GM21515 (cell line): ENCODE measurements at regions not wholly inside any gene's neighbourhood (a gene's known extent, or its start where the extent isn't known, plus 50 kb on each side); places are given as distances from the start of the nearest gene placed in this dataset.

ENCODE experiments used
- ATAC-seq: cut with Tn5 transposase; IDR thresholded peaks from one replicate; pipeline ENCODE4 v1.9.1; 2021; ENCODE audit not compliant: unreplicated experiment

DNA sequence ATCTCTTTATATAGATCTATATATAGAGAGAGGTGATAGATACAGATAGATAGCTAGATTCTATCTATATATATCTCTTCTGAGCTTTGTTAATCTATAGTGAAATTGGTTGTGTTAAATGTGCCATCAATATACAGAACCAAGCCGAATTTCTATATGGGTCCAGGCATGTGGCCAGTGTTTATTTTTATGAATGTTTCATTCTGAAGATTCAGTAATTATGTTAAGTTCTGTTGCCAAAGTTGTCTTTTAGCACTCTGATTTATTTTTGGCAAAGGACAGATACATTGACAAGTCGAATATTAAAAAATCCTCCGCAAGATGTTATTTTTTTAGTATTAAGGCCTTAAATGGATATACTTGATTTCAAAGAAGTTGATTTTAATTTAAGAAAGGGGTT, 190.4 kb upstream of the HTR2A start:
- ATAC-seq: no peak

DNA sequence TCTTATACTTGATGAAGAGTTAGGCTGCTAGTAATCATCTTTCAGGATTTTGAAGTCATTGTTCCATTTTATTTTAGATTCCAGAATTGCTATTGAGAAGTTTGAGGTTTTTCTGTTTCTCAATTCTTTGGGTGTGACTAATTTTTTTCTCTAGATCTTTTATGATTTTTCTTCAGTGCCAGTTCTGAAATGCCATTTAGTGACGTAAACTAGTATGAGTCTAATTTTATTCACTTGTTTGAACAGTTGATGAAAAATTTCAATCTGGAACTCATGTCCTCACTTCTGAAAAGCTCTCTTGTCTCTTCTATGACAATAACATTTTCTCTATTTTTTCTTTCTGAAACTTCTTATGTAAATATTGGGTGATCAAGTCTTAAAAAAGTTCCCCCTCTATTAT, 188.5 kb upstream of the HTR2A start:
- ATAC-seq: no peak

DNA sequence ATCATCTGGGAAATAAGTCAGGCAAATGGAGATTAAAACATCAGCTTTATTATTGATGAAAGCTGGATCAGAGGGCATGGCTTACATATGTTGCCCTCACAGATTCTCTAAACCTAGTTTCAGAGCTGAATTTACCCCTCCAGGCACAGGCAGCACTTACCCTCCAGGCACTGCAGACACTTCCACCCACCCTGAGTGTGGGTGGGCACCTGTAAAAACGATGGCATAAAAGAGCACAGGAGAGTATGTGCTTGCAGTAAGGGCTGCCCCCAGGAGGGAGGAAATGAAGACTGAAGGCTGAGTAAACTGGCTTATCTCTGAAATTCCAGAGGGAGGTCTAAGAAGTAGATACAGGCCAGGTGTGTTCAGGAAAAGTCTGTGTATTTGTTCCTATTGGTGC, 185.0 kb upstream of the HTR2A start:
- ATAC-seq: no peak

DNA sequence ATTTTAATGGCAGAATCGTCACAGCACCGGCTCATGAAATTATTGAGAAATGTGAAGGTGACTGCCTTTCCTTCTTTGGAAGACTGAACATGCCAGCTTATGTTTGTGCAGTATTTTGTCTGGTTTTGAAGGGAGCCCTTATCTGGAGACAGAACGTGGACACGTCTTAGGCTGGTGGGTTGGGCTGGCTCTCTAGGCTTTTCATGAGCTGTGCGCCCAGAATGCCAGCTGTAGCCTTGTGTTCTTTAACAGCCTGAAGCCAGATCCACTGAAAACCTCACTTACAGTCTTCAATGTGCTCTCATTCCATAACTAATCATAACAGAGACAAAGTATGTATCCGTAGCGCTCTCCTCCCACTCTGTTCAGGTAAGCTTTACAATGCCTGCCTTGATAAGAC, 184.4 kb upstream of the HTR2A start:
- no peak for ATAC-seq

DNA sequence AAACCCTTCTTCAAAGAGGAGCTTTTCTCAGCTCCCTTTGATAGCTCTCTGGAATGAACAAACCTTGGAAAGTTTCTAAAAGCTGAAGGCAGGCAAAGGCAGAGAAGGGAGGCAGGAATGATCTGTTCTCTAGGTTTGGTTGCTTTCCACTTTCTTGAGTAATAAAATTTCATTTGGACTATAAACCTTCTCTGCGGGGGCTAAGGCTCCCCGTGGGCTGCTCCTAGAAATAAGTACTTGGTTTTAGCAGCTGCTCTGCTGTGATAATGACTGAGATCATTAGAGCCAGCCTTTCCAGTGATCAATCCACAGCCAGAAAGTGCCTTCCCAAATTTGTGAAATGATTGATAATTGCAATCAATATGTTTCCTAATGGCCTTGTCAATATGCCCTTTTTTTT, 183.8 kb upstream of the HTR2A start:
- ATAC-seq: no peak

DNA sequence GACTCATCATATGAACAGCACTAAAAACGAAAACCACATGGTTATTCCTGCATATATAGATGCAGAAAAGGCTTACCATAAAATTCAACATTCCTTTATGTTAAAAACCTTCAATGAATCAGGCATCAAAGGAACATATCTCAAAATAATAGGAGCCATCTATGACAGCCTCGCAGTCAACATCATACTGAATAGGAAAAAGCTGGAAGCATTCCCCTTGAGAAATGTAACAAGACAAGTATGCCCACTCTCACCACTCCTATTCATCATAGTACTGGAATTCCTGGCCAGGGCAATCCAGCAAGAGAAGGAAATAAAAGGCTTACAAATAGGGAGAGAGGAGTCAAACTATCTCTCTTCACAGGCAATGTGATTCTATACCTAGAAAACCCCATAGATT, 179.6 kb upstream of the HTR2A start:
- no peak for ATAC-seq

DNA sequence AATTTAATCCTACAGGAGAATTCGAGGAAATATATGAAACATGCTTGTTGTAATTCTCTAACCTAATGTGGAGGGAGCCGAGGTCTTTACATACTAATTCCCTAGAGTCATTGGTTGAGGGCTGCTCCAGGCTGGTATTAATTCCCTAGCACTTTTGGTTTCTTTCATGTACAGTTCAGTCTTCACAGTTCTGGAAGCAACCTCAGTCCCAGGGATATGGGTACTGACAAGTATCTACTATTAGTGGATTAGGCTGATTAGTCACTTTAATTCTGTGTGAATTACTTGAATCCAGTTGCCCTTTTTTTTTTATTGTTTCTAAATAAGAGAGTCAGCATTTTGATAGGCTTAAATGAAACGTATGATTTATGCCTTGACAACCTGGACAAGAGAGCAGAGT, 172.3 kb upstream of the HTR2A start:
- no peak for ATAC-seq

DNA sequence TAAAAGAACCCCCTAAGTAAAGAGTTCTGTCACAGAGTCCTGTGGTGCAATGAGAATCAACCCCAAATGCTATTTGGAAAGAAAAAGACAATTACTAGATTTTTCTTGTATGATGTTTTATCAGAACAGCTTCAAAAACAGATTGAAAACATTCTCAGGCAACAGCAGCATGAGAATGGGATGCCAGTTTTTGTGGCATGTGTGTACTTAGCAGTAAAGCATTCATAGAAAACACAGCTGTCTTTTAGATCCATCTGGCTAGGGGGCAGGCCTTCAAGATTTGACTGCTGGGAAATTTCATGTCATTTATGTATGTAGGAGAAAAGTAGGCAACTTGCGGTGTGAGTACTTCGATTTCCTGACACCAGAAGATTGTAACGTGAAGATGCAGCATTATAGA, 170.5 kb upstream of the HTR2A start:
- no peak for ATAC-seq

DNA sequence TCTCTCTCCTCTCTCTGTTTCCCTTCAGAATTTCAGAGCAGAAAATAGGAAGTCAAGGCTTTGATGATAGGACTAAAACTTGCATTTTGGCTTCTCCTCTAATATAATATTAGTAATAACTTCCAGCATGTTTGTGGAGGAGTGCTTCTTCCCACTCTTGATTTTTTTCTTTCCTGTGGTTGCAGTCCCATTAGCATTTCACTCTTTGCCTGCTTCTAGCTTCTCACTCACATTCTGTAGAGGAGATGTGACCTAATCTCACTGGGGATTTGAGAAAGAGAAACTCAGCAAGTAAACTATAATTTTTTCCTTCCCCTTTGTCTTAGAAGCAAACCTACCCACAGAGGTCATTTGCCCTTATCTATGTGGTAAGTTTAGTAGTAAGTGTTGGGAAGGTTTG, 169.4 kb upstream of the HTR2A start:
- no peak for ATAC-seq

DNA sequence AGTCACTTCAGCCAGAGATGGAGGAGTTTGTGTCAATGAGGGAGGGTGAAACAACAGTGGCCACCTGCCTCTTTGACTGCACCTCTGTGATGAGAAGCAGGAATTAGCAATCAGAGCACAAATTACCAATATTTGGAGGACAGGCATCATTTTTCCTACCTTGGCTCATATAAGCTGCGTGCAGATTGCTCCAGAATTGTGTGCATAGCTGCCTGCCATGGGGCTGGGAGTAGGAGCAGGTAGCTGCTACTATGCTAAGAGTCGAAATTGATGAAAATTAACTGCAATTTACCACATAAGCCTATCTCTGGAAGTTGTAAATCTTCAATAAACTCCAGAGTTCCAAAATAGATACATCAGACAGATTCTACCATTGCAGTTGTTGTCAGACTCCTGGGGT, 167.5 kb upstream of the HTR2A start:
- ATAC-seq: no peak

DNA sequence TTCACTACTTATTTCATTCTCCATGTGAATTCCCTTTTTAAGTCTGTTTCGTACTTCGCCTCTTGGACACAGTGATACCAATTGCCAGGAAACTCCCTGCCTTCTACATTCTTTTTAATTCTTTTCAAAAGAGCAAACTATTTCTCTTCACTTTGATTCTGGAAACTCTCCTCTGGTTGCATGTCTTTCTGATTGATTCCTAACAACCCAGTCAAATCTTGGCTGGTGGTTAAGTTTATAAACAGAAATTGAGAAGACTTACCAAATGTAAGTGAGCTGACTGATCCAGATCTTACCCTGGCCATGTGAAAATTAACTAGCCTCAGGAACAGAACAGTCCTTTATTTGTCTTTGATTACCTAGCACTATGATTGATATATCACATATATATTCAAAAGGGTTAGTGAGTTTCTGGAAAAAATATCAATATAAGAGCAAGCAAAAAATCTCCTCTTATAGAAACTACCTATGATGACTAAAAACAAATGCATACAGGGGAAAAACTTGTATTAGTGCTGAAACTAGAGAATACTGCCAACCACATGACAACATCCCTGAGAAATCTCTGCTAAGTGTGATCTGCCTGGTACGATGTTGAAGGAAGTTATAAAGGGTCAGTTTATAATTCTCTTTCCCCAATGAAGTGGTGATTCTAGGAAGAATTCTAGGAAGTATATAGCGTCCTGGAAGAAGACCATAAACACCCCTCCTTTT, 152.6 kb upstream of the HTR2A start:
- no peak for ATAC-seq

DNA sequence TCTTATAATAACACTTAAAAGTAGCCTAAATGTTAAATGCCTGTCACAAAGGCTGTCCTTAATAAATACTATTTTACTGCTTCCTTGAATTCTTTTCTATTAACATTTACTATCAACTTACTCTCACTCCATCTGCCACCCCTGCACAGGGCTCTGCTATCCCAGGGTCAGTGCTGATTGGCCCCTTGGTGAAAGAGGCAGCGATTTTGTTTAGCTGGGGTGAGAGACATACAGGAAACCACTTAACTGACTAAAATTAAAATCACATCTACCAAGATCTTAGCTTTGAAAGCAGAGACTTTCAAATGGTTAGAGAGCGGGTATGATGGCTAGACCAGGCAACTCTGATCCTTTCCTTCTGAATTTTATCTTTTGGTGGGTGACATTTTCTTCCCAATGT, 149.9 kb upstream of the HTR2A start:
- no peak for ATAC-seq

DNA sequence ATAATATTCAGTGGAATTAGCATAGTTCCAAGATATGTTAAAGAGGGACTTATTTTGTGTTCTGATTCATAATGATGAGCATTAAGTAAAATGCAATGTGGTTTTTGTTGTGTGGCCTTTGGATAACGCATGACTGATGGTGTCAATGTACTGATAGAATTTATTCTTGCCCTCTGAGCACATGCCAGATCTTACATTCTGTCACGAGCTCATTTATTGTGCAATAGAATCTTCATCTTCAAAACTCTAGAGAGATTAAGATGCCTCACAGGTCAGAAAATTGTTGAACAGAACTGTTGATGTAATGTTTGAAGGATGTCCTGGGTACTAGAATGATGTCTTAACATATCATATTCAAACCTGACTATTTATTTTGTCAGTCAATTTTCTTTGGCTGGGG, 148.0 kb upstream of the HTR2A start:
- no peak for ATAC-seq

DNA sequence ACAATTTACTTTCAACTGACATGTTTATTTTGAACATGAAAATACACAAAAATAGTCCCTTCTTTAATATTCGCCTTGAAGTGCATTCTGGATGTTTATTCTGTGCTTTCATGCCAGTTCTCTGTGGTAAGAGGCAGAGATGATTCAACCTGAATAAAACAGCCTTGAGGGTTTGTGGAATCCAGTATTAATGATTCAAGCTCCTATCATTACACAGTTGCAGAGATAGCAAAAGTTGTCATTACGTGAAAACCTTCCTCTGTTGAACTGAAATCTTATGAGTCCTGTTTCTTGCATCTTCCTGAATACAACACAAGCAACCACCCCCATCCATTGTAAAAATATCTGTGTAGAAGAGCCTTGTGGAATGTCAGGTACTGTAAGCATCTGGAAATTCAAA, 142.3 kb upstream of the HTR2A start:
- no peak for ATAC-seq

DNA sequence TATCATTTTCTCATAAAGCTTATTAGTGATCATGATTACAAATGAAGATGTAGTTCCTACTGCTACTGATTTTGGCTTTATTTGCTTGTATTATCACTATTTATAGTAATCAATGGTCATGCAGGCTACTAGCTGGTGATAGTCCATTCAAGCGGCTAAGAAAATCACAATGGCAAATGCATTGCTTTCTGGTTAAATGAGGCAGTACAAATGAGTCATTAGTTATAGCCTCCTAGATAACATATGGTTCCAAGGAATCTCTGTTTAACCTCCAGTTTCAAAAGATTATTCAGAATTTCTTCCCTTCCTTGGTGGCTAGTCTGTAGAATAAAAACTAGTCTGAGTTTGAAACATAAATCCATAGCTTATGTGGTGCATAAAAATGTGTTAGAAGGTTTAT, 141.3 kb upstream of the HTR2A start:
- ATAC-seq: no peak

DNA sequence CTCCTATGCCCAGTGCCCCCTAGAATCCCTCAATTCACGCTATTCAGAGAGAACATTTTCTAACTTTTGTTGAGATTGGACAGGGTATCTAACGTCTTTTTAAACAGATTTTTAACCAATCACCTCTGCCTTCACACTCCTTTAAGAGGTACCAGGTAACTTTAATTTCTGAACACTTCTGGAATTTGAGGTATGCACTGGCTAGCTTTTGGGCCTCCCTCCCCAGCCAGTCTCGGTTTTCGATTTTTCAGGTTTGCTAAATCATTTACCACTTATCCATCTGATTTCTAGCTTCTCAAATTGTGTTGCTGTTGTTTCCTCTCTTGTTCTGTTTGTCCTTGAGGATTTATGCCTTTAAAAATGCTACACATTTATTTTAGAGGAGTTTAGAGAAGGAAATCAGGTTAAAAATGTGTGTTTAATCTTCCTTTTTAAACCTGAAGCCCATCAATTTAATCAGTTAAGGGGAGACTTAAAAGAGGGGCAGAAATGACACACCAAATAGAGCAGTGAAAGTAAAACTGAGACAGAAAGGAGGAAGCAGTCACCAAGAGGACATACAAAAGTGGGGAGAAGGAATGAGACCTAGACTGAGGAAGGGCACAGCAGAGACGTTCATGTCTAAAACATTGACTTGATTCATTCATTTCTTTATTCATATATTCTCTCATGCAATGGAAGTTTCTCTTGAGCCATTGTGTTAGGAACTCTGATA, 139.6 kb upstream of the HTR2A start:
- peak; percentile 98 for ATAC-seq

DNA sequence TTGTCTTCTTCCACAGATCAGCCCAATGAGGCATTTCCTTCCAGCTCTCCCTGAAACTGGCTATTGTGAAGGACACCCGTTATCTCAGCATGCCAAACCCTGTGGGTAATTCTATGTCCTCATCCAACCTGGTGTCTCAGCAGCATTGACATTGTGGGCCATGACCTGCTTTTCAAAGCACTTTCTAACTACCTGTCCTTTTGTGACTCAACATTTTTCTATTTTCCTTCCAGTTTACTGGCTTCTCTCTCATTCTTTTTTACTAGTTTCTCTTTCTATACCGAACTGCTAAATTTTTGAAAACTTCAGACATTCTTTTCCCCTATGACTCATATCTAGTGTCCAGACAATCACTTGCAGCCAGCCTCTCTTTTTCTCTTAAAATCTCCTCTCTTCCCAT, 136.4 kb upstream of the HTR2A start:
- ATAC-seq: no peak

DNA sequence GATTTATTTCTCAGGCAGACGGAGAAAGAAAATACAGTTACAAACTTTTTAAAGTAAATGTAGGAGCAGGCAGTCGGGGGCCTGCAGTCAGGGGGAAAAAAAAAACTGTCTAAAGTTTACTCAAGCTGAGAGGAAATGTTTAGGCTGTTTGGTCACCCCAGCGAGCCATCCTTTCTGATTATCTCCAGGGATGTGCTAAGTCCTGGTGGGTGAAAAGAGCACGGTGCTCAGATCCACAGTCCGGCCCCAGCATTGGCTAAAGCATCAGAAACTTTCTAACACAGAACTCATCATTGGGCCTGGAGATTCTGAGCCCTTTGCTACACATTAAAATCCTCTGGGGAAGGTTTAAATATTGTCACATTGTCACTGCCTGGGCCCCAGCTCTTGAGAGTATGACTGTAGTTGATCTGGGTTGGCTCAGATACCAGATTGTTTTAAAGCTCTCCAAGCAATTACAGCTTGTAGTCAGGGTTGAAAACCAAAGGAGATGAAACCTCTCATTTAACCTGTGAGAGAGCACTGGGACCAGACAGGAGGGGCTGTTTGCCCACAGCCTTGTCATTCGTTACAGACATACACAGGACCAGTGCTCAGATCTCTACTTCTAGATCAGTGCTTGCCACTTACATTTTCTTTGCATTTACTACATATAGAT, 131.1 kb upstream of the HTR2A start:
- ATAC-seq: no peak

DNA sequence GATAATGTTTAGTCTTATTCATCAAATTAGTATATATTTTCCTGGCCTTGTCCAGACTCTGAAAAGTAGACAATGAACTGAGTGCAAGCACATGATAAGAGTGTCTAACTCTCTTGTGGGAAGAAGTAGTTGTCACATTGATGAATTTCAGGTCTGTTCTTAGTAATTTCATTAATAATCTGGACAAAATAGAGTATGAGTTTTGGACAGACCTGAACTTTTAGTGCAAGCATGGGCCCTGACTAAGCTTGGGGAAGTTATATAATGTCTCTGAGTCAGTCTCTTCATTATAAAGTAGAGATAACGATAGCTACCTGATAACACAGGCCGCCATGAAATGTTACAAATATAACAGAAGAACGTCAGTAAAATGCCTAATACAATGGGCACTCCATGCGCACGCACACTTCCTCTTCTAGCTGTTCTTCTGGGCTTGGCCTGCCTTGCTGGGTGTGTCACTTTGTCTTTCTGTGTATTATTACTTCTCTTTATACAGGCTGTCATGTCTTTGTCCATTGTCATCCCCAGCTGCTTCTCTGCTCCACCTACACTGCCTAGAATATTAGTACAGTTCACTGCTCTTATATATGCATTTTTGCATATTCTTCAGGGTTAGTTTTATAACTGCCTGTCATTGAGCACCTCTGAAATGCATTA, 129.1 kb upstream of the HTR2A start:
- no peak for ATAC-seq

DNA sequence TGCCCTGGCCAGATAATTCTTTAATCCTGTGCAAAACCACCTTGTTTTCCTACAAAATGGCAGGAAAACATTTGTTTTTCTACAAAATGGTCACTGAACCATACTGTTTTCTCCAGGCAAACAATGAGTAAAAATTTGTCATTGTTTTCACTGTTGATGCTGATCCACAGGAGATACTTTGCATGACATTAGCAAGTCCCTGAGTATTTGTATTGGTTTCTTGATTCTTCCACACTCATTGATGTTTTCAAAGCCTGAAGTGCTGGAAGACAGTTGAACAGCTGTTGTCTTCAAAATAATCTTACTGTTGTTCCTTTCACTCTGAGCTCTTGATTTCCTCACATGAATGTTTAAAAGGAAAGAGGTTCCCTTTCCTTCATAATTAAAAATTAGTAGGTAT, 123.1 kb upstream of the HTR2A start:
- no peak for ATAC-seq

DNA sequence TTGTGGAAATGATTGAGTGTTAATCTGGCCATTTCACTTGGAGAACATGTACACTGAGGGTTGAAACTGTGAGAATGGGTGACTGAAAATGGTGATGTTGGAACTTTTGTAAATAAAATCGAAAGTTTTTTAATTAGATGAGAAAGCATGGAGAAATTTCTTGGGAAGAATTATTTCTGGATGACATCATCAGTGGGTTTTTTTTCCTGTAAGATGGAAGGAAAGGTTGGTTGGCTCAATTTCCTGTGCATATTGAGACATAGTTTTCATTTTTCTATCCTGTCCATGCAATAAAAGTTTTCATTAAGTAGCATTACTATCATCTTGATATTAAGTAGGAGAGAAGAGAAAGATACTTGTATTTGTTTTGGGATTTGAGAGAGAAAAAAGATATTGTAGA, 120.6 kb upstream of the HTR2A start:
- ATAC-seq: no peak

DNA sequence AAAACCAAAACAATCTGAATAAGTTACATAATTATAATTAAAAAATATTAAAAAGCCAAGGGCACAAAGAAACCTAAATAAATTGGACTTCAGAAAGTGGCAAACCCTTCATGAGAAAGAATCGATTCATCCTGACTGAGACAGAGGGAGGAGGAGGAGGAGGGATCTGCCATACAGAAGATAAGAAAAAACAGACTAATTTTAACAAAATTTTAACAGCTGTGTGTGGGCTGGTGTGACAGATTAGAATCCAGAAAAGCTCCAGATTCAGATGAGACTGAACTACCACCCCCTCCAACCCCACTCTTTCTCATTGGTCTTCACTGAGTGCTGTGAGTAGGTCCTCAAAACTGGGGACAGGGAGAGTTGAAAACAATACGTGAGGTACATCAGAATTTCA, 111.5 kb upstream of the HTR2A start:
- ATAC-seq: no peak
